Activated CD4-positive, alpha-beta memory T cell treated with anti-CD3 and anti-CD28 coated beads, Interleukin-2, amount 10 ng/mL, durations not matched to agents 7 days and 5 days (primary cell): ENCODE measurements at regions not wholly inside any gene's neighbourhood (a gene's known extent, or its start where the extent isn't known, plus 50 kb on each side); places are given as distances from the start of the nearest gene placed in this dataset.

Experiments used
- CTCF ChIA-PET: fragments of 350-600 bp; sonication (Branson Sonifier 250); formaldehyde crosslinking; loops from one replicate; lab custom pipeline; 2021; ENCODE audit warnings: antibody characterized with exemption, inconsistent platforms; lab: Charles Lee
- POLR2A ChIA-PET: fragments of 350-600 bp; sonication (Branson Sonifier 250); formaldehyde crosslinking; loops from one replicate; lab custom pipeline; 2021; ENCODE audit warnings: antibody characterized with exemption; lab: Charles Lee
- DNase-seq: peaks from one replicate; pipeline ENCODE4 v3.0.0-alpha.2; 2020
- H3K27ac Mint-ChIP-seq: one replicate; pipeline ENCODE4 v1.8.0; 2021; ENCODE audit warnings: mild to moderate bottlenecking, mixed read lengths
- H3K27me3 Mint-ChIP-seq: one replicate; pipeline ENCODE4 v1.8.0; 2021; ENCODE audit warnings: mixed read lengths
- H3K36me3 Mint-ChIP-seq: one replicate; pipeline ENCODE4 v1.8.0; 2021; ENCODE audit warnings: low read depth, mixed read lengths
- H3K4me1 Mint-ChIP-seq: one replicate; pipeline ENCODE4 v1.8.0; 2021; ENCODE audit warnings: mixed read lengths
- H3K4me3 Mint-ChIP-seq: one replicate; pipeline ENCODE4 v1.8.0; 2021; ENCODE audit warnings: mild to moderate bottlenecking, mixed read lengths
- H3K9me3 Mint-ChIP-seq: one replicate; pipeline ENCODE4 v1.8.0; 2021; ENCODE audit warnings: mixed read lengths

- ChIA-PET CTCF (interaction anchor here (0.7 to 2.3 kb wide), 3 partner anchors 32 to 530 kb away, joined by 4 to 12 read pairs (median 4); no protein-coding TSS in a partner anchor), POLR2A (interaction anchor here (0.6 to 1.4 kb wide), 2 partner anchors 108 to 131 kb away, joined by 3 read pairs; no protein-coding TSS in a partner anchor)
- peaks cover 20% of the 10 kb centered on the region for H3K36me3 Mint-ChIP-seq
- peaks cover 73% of the 10 kb centered on the region for H3K4me1 Mint-ChIP-seq
- no peak overlapping the region for H3K27ac Mint-ChIP-seq
- no peaks in the 10 kb centered on the region for H3K27me3 Mint-ChIP-seq
- no peak for DNase-seq
- peak overlapping the region; percentile 3 for H3K4me3 Mint-ChIP-seq
- no peaks in the 10 kb centered on the region for H3K9me3 Mint-ChIP-seq
Measured at GRCh38 chr15:101124731-101125451, 127.0 kb downstream of the CHSY1 start.

GRCh38 chr15:101123222-101123910, 128.5 kb downstream of the CHSY1 start:
- Mint-ChIP-seq H3K27me3 (no peaks in the 10 kb centered on the region), H3K4me1 (peaks cover 67% of the 10 kb centered on the region), H3K36me3 (peaks cover 18% of the 10 kb centered on the region), H3K27ac (no peak overlapping the region), H3K9me3 (no peaks in the 10 kb centered on the region), H3K4me3 (no peak overlapping the region)
- ChIA-PET POLR2A (interaction anchor here (1.3 kb wide), 1 partner anchor 45 kb away, joined by 4 read pairs; no protein-coding TSS in a partner anchor), CTCF (interaction anchor here (2.2 kb wide), 1 partner anchor 135 kb away, joined by 7 read pairs; no protein-coding TSS in a partner anchor)
- DNase-seq = no peak

- Mint-ChIP-seq H3K27ac (no peak overlapping the region), H3K4me1 (peaks cover 61% of the 10 kb centered on the region), H3K36me3 (peaks cover 12% of the 10 kb centered on the region), H3K9me3 (no peaks in the 10 kb centered on the region), H3K27me3 (no peaks in the 10 kb centered on the region), H3K4me3 (no peak overlapping the region)
- ChIA-PET POLR2A (no interaction called here), CTCF (interaction anchor here (2.2 kb wide), 1 partner anchor 136 kb away, joined by 7 read pairs; no protein-coding TSS in a partner anchor)
- no peak for DNase-seq
Measured at GRCh38 chr15:101122806-101123205, 129.0 kb downstream of the CHSY1 start.

- Mint-ChIP-seq H3K4me3 (peak overlapping the region; percentile 19), H3K4me1 (peaks cover 56% of the 10 kb centered on the region), H3K9me3 (no peaks in the 10 kb centered on the region), H3K36me3 (peaks cover 9% of the 10 kb centered on the region), H3K27ac (no peak overlapping the region), H3K27me3 (no peaks in the 10 kb centered on the region)
- POLR2A ChIA-PET = no interaction called here
- CTCF ChIA-PET = interaction anchor here (1.2 to 2.2 kb wide), 3 partner anchors 132 to 136 kb away, joined by 3 to 7 read pairs (median 4); no protein-coding TSS in a partner anchor
- no peak for DNase-seq
Measured at GRCh38 chr15:101122266-101122665, 129.6 kb downstream of the CHSY1 start.

GRCh38 chr15:101121511-101122090, 130.2 kb downstream of the CHSY1 start:
- Mint-ChIP-seq H3K36me3 (peaks cover 9% of the 10 kb centered on the region), H3K4me3 (peak overlapping the region; percentile 19), H3K4me1 (peaks cover 49% of the 10 kb centered on the region), H3K27me3 (no peaks in the 10 kb centered on the region), H3K9me3 (no peaks in the 10 kb centered on the region), H3K27ac (no peak overlapping the region)
- ChIA-PET CTCF (interaction anchor here (1.2 to 1.4 kb wide), 3 partner anchors 133 to 137 kb away, joined by 3 to 4 read pairs (median 3); no protein-coding TSS in a partner anchor), POLR2A (no interaction called here)
- peak; percentile 44 for DNase-seq

GRCh38 chr15:101120987-101121386, 130.9 kb downstream of the CHSY1 start:
- no peak overlapping the region for H3K4me3 Mint-ChIP-seq
- no peak overlapping the region for H3K27ac Mint-ChIP-seq
- ChIA-PET POLR2A (no interaction called here), CTCF (interaction anchor here (1.2 to 1.4 kb wide), 3 partner anchors 134 to 137 kb away, joined by 3 to 4 read pairs (median 3); no protein-coding TSS in a partner anchor)
- peaks cover 9% of the 10 kb centered on the region for H3K36me3 Mint-ChIP-seq
- peaks cover 46% of the 10 kb centered on the region for H3K4me1 Mint-ChIP-seq
- no peaks in the 10 kb centered on the region for H3K27me3 Mint-ChIP-seq
- no peak for DNase-seq
- no peaks in the 10 kb centered on the region for H3K9me3 Mint-ChIP-seq

GRCh38 chr15:101120473-101120872, 131.4 kb downstream of the CHSY1 start:
- DNase-seq = no peak
- Mint-ChIP-seq H3K4me1 (peaks cover 43% of the 10 kb centered on the region), H3K36me3 (peaks cover 9% of the 10 kb centered on the region), H3K27ac (no peak overlapping the region), H3K27me3 (no peaks in the 10 kb centered on the region), H3K4me3 (no peak overlapping the region), H3K9me3 (no peaks in the 10 kb centered on the region)
- CTCF ChIA-PET = interaction anchor here (1.2 to 1.4 kb wide), 2 partner anchors 104 to 135 kb away, joined by 3 to 4 read pairs; no protein-coding TSS in a partner anchor
- POLR2A ChIA-PET = no interaction called here
